ENCODE measurements at regions not wholly inside any gene's neighbourhood (a gene's known extent, or its start where the extent isn't known, plus 50 kb on each side); places are given as distances from the start of the nearest gene placed in this dataset.
A peak's percentile ranks its signal among the peaks of the same experiment; 100 is the strongest.

DNA sequence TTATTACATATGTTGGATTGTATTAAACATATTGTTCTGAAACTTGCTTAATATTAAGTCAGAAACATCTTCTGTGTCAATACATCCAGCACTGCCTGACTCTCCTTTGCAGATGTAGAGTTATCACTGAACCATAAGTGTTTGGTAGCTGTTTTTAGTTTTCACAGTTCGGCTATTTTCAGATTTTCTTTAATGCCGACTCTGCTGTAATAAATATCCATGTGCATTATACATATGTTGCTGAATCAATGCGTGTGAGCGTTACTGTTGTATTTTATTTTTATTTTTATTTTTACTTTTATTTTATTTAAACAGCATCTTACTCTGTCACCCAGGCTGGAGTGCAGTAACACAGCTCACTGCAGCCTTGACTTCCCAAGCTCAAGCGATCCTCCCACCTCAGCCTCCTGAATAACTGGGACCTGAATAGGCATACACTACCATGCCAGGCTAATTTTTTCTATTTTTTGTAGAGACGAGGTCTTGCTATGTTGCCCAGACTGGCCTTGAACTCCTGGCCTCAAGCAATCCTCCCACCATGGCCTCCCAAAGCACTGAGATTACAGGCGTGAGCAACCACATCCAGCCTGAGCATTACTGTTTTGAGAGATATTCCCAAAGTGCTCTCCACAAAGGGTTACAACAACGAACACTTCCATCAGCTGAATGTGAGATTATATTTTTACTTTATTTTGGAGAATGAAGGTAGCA, 50.7 kb upstream of the NOCT start:
- no peak for DNase-seq

DNA sequence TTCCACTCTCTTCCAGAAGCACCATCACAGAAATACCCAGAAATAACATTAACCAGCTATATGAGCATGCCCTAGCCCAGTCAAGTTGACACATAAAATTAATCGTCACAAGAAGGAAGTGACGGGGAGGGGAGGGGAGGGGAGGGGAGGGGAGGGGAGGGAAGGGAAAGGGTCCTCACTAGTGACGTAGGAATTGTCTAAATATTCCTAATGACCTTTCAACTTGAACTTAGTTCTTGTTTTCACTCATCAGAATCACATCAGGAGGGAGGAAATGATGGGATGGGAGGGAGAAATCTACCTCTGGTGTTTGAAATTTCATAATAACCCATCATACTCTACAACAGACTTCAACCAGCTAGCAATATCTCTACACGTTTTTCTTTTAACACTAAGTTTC, 52.2 kb upstream of the NOCT start:
- DNase-seq: no peak

DNA sequence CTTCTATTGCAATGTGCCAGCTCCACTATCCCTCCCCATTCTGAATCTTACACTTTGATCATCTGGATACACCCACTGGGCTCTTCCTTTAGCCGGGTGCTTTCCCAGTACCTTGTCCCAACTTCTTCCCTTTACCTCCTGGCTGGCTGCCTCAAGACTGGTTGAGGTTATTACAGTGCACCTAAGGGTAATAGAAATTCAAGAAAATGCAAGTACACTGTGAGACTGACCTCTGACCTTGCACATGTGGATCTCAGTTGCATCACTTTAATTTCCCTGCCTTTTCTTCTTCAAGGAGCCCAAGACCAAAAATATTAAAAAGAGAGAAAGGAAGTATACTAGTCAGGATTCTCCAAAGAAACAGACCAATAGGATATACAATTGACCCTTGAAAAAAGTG, 53.9 kb upstream of the NOCT start:
- no peak for DNase-seq

DNA sequence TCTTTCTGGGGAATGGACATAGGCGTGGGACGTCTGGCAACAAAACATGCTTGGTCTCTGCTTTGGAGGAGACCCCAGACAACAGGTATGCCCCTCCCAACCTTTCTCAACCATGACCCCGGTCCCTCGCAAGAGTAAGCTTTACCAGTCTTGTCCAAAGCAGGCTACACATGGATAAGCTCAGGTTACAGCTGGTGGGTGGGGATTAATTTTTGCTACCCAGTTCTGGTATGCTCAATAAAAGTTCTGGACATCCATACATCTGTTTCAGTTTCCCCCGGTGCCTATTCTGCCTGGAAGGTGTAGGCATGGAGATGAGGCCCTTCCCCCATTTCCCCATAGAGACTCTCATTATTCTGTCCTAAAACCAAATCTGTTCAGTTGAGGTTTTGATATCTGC, 54.5 kb upstream of the NOCT start:
- DNase-seq: no peak

DNA sequence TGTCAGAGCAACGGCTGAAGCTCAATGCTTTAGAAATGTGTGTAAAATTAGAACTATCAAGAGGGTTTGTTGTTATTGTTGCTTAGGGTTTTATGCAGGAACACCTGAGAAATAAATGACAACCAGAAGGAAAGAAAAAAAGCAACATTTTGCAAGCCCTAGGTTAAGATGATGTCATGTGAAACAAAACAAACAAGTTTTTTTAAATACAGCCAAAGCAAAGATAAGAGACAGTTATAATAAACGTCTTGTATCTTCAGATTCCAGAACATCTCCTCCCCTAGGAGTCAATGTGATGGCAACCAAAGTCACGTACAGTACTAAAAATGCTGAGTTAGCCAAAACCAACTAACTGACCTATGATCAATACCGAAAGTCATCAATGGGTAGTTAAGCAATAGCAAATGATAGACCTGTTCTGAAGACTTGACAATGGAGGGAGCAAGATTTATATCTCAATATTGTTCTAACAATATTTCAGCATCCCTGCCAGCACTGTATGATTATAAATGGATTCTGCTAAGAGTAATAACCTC, 55.3 kb upstream of the NOCT start:
- DNase-seq: no peak

DNA sequence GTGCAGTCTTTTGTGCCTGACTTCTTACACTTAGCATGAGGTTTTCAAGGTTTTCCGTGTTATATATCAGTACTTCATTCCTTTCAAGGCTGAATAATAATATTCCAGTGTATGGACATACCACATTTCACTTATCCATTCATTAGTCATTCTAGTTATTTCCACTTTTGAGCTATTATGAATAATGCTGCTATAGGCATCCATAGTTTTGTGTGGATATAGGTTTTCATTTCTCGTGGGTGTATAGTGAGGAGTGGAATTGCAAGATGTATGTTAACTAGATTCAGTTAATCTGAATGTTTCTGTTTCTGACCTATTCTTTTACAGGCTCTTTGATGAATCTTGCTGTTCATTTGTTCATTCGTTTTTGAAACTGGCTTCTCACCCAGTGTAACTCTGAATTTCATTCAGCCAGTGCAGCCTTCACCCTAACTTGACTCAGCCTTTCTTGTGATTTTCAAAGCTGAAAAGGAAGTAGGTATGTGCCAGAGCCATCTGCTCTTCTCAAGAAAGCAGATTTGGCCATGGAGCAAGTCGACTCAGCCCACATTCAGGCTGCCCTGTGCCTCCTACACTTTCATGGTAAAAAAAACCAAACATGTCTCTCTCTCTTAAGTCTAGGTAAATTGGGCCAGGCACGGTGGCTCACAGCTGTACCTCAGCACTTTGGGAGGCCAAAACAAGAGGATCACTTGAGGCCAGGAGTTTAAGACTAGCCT, 56.3 kb upstream of the NOCT start:
- peak; percentile 66 to 85 for DNase-seq

- DNase-seq: peak; percentile 50 to 52
Measured at GRCh38 chr4:138958519-138958918, 57.1 kb upstream of the NOCT start.

DNA sequence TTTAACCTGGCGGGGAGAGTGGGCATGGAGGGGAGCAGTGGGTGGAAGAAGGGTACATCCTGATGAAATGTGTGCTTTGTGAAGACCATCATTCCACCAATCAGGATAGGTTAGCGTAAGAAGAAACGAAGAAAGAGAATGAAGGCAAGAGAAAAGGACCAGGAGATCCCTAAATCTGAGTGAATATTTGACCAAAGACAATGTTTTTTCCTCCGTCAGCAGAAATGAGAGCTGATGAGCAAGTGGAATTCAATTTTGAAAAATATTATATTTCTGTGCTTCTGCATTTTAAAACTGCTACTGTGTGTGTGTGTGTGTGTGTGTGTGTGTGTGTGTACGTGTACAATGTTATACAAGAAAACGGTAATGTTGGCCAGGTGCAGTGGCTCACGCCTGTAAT, 58.3 kb upstream of the NOCT start:
- DNase-seq: no peak

DNA sequence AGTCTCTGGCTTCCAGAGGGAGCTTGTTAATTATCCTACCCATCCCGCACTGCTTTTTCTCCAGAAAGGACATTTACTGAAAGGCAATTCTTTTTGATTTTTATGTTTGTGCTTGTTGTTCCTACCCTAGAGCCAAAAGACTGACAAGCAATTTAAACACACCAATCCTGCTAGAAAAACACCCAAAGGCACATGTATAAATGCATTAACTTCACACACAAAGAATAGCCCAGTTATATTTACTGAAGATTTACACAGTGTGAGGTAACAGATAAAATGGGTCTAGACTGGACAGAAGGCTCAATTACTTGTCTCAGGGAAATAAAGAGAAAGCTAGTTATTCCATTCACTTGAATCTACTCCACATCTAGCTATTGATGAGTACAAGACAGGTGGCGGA, 61.2 kb upstream of the NOCT start:
- no peak for DNase-seq

DNA sequence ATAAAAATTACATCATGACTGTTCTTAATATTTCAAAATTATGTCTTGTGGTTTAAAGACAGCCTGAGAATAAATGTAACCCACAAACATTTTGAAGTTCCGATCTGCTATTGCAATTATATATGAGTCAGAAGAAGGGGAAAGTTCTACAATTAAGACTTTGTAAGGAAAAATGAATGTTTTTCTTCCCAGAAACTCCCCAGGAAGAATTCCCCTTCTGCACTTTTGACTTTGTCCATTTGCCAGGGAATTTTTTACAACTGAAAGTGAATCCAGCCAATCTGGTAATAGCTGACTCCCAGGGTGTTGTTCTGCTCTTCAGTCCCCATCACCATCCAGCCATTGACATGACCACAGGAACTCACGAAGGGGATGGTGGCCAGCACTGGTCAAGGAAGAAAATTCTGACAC, 61.6 kb upstream of the NOCT start:
- DNase-seq: peak; percentile 30 to 85

GRCh38 chr4:138952411-138952810, 63.2 kb upstream of the NOCT start:
- DNase-seq: no peak

DNA sequence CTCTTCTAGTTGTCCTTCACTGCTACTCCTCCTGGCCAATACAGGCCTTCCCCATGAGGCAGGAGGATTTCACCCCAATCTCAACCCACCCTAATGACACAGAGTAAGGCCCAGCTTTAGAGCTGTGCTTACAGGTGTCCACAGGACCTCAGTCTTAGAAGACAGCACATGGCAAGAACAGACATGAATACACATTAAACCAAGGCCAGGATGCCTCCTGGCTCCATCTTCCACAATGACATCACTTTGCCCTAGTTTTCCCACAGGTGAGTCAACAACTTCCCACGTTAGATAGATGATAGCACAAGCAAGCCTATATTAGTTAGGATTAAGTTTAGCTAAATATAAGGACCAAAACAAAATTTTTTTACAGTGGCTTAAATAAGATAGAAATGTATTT, 63.8 kb upstream of the NOCT start:
- DNase-seq: no peak

- DNase-seq: no peak
Measured at GRCh38 chr4:138949866-138950265, 65.7 kb upstream of the NOCT start.

DNA sequence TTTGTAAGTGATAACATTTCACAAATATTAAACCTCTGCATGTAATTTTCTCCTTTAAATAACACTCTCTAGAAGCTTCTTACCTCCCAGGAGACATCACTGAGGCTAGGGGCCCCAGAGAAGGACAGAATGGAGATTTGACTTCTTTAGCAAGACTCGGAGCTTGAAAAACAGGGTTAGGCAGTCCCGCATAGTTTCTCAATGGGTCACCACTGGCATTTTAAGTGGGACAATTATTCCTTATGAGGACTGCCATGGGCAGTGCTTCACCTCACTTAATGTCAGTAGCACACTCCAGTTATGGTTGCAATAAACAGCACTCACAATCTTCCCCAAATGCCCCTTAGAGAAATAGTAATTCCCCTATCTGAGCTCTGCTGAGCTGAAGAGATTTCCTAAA, 66.7 kb upstream of the NOCT start:
- DNase-seq: no peak

- DNase-seq: no peak
Measured at GRCh38 chr4:138946306-138946705, 69.3 kb upstream of the NOCT start.

DNA sequence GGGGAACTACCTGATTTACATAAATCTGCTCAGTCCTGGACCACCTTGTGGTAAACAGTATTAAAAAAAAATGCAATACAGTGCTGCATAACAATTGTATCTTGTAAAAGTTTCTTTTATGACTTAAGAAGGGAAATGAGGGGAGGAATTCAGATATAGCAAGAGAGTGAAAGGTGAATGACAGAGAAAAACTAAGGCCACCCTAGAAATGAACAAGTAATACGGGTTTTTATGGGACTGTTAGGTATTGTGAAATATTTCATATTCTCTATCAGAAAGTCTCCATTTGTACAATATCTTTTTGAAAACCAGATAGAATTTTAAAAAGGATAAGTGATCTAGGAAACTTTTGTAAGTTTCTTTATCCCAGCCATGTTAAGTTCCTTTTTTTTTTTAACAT, 69.7 kb upstream of the NOCT start:
- DNase-seq: no peak

- no peak for DNase-seq
Measured at GRCh38 chr4:138945401-138945800, 70.2 kb upstream of the NOCT start.

DNA sequence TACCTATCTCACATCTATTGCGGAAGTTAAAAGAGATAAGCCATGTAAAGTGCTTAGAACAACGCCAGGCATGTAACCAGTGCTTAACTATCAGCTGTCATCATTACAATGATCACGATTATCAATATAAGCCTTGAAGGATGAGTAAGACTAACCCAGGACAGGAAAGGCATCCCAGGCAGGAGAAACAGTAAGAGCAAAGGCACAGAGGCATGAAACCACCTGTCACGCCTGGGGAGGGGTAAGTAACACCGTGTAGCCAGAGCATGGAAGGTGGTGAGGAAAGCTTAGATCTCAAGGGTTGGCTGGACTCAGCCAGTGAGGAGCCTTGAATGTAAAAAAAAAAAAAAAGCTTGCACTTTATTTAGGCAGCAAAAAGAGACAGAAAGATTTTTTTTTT, 71.7 kb upstream of the NOCT start:
- DNase-seq: no peak

DNA sequence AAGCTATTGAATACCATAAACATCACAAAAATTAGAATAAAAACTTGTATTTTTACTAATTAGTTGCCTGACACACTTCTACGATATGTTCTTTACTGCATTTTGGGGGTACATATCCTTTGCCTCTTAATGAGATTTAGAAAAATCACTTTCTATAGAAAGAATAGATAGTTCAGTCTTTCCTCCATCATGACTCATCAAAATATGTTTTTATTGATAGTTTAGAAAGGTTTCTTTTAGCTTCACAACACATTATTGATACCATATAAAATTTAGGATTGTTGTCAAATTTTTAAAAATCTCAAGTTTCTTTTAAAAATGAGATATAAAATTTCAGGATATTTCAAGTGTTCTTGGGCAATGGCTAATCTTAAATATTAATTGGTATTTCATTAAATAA, 74.5 kb upstream of the NOCT start:
- no peak for DNase-seq

GRCh38 chr4:138939960-138940359, 75.6 kb upstream of the NOCT start:
- DNase-seq: no peak

DNA sequence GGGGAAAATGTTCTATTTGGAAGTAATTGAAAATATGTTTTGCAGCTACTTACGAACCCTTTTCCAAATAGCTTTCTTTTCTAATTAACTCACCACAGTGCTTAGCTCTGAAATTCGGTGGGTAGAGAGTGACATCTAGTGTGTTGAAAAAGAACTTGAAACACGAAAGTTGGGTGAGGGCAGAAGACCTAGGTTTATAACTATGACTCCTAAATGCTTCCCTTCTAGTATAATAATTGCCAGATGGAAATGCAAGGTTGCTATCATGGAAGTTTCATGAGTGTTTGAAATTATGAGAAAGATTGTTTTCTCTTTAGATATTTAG, 77.3 kb upstream of the NOCT start:
- peak; percentile 31 to 51 for DNase-seq

GRCh38 chr4:138935135-138935807, 80.3 kb upstream of the NOCT start:
- DNase-seq: no peak

GRCh38 chr4:138927072-138927471, 88.5 kb upstream of the NOCT start:
- no peak for DNase-seq

- no peak for DNase-seq
Measured at GRCh38 chr4:138925495-138925894, 90.1 kb upstream of the NOCT start.

Data from inflammatory macrophage (primary cell).